Erythroblast (primary cell): ENCODE measurements at regions not wholly inside any gene's neighbourhood (a gene's known extent, or its start where the extent isn't known, plus 50 kb on each side); places are given as distances from the start of the nearest gene placed in this dataset.
"Not testable (repeated sequence)": the region's sequence is repeated elsewhere in the genome, so short reads cannot be mapped to it uniquely, and the experiment has no call there.

Experiments used
- GATA1 ChIP-seq: IDR thresholded peaks from 2 replicates; pipeline ENCODE4 v1.6.1; 2011; ENCODE audit warnings: low read depth, mild to moderate bottlenecking, control low read depth, low read length, moderate library complexity
- POLR2A ChIP-seq: IDR thresholded peaks from 2 replicates; pipeline ENCODE4 v1.6.1; 2011; ENCODE audit warnings: mild to moderate bottlenecking, low read length

DNA sequence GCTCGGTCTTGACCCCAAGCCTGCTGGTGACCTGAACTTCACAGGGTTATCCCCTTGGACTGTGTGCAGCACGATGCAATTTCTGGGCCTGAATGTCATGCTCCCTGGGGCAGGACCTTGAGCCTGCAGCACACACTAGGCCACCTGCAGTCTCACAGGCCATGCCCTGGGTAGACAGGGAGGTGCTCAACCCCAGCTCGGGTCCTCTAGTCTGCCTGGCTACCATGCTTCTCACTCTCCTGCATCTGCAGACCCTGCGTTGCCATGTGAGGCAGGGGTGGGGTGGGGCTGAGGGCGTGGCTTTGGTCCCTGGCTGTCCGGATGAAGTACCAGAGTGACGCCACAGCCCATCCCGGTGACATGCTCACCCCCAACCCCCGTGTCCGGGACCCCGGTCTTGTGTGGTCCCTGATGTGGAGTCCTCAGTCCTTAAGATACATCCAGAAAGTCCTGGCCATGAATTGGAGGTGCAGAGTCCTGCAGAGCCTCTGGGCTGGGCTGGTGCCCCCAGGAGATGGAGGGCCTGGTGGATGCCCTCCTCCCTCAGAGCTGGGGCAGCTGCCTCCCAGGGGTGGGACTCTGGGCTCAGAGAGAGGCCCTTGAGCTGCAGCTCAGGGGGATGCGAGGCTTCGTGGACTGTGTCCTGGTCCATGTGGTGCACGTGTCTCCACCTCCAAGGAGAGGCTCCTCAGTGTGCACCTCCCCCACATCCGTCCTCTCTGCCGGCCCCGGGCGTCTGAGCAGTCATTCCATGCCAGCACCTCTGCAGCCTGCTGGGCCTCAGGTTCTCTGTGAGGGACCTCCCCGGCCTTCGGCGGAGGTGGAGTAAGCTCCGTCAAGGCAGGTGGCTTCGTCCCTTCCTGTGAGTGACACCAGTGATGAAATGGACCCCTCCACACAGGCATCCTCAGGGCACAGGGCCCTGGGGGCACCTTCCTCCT lies 402.1 kb downstream of the TMEM121 start:
- TF ChIP-seq POLR2A = peak; percentile 14
- TF ChIP-seq GATA1 = not testable (repeated sequence)
